KMS-11 (cell line): ENCODE measurements at regions not wholly inside any gene's neighbourhood (a gene's known extent, or its start where the extent isn't known, plus 50 kb on each side); places are given as distances from the start of the nearest gene placed in this dataset.
"Not testable (repeated sequence)": the region's sequence is repeated elsewhere in the genome, so short reads cannot be mapped to it uniquely, and the experiment has no call there.

ENCODE experiments used
- H2AFZ ChIP-seq: fragments of 200-600 bp; sonication (generic); 2 replicates; pipeline ENCODE4 v1.6.1; 2016; ENCODE audit warnings: antibody characterized with exemption, mixed run types, low read depth
- H3K27ac ChIP-seq: fragments of 200-600 bp; sonication (generic); 2 replicates; pipeline ENCODE4 v1.6.1; 2016; ENCODE audit warnings: mild to moderate bottlenecking, mixed run types
- H3K27me3 ChIP-seq: fragments of 200-600 bp; sonication (generic); 2 replicates; pipeline ENCODE4 v1.6.1; 2017; ENCODE audit warnings: mild to moderate bottlenecking, low read depth, mixed run types, moderate library complexity; ENCODE audit not compliant: insufficient read depth
- H3K36me3 ChIP-seq: fragments of 200-600 bp; sonication (generic); 2 replicates; pipeline ENCODE4 v1.6.1; 2017; ENCODE audit warnings: mild to moderate bottlenecking, mixed run types; ENCODE audit not compliant: insufficient read depth
- H3K4me1 ChIP-seq: fragments of 200-600 bp; sonication (generic); 2 replicates; pipeline ENCODE4 v1.6.1; 2016; ENCODE audit warnings: mild to moderate bottlenecking, low read depth, mixed run types; ENCODE audit not compliant: poor library complexity, severe bottlenecking
- H3K4me2 ChIP-seq: fragments of 200-600 bp; sonication (generic); 2 replicates; pipeline ENCODE4 v1.7.0; 2016; ENCODE audit warnings: mild to moderate bottlenecking, mixed run types
- H3K4me3 ChIP-seq: fragments of 200-600 bp; sonication (generic); IDR thresholded peaks from 2 replicates; pipeline ENCODE4 v1.6.1; 2017; ENCODE audit warnings: low read depth, low read length, mixed read lengths; ENCODE audit not compliant: insufficient read depth
- H3K79me2 ChIP-seq: fragments of 200-600 bp; sonication (generic); 2 replicates; pipeline ENCODE4 v1.6.1; 2016; ENCODE audit warnings: low read depth, mixed run types; ENCODE audit not compliant: insufficient read depth
- H3K9ac ChIP-seq: fragments of 200-600 bp; sonication (generic); 2 replicates; pipeline ENCODE4 v1.6.1; 2016; ENCODE audit warnings: mild to moderate bottlenecking, mixed run types
- H4K20me1 ChIP-seq: fragments of 200-600 bp; sonication (generic); 2 replicates; pipeline ENCODE4 v1.6.1; 2016; ENCODE audit warnings: mild to moderate bottlenecking, mixed run types; ENCODE audit not compliant: insufficient read depth
- CTCF ChIP-seq: fragments of 200-600 bp; sonication (generic); conservative IDR thresholded peaks from 2 replicates; pipeline ENCODE4 v1.6.1; 2017; ENCODE audit warnings: low read depth, mild to moderate bottlenecking, antibody characterized with exemption, low read length, moderate library complexity, mixed read lengths

GRCh38 chr10:3639546-3639945, 145.5 kb downstream of the KLF6 start:
- H3K4me3 ChIP-seq: no peak overlapping the region
- H3K27ac ChIP-seq: no peak overlapping the region
- no peaks in the 10 kb centered on the region for H3K27me3 ChIP-seq
- H3K36me3 ChIP-seq: no peaks in the 10 kb centered on the region
- no peaks in the 10 kb centered on the region for H4K20me1 ChIP-seq
- H3K4me1 ChIP-seq: peaks cover 28% of the 10 kb centered on the region
- no peak overlapping the region for H3K4me2 ChIP-seq
- no peaks in the 10 kb centered on the region for H3K79me2 ChIP-seq
- no peak overlapping the region for H3K9ac ChIP-seq
- no peak overlapping the region for H2AFZ ChIP-seq
- no peak for TF ChIP-seq CTCF

- Histone ChIP-seq H3K4me3 (no peak overlapping the region), H3K4me2 (peak overlapping the region; percentile 90), H3K36me3 (no peaks in the 10 kb centered on the region), H2AFZ (peak overlapping the region; percentile 53; the same call in 1 of the 2 replicates), H3K9ac (peak overlapping the region; percentile 63; the same call in 1 of the 2 replicates), H3K79me2 (no peaks in the 10 kb centered on the region), H4K20me1 (no peaks in the 10 kb centered on the region), H3K27ac (peak overlapping the region; percentile 83), H3K4me1 (peaks cover 29% of the 10 kb centered on the region), H3K27me3 (no peaks in the 10 kb centered on the region)
- TF ChIP-seq CTCF: no peak
Observed at GRCh38 chr10:3636356-3637181, 148.4 kb downstream of the KLF6 start.

DNA sequence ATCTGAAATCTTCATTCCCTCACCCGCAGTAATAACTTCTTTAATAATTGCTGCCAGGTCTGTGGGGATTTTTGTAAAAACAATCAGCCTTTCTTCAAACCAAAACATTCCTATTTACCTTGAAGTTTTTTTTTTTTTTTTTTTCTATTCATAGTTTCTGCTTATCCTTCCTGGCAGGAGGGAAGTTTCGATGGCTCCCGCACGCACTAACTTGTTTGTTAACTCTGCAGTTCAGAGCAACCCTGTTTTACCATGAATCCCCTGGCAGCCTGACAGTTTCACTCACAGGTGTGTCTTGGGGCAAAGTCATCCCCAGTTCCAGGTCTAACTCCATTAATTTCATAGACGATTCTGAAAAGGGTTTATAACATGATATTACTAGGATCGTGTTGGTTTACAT, 149.3 kb downstream of the KLF6 start:
- TF ChIP-seq CTCF: no peak
- H4K20me1 ChIP-seq: no peaks in the 10 kb centered on the region
- H3K4me1 ChIP-seq: peaks cover 29% of the 10 kb centered on the region
- peak overlapping the region; percentile 83 for H3K27ac ChIP-seq
- no peak overlapping the region for H3K4me3 ChIP-seq
- peak overlapping the region; percentile 63; the same call in 1 of the 2 replicates for H3K9ac ChIP-seq
- H2AFZ ChIP-seq: peak overlapping the region; percentile 53; the same call in 1 of the 2 replicates
- H3K36me3 ChIP-seq: no peaks in the 10 kb centered on the region
- H3K79me2 ChIP-seq: no peaks in the 10 kb centered on the region
- H3K4me2 ChIP-seq: peak overlapping the region; percentile 90
- H3K27me3 ChIP-seq: no peaks in the 10 kb centered on the region

DNA sequence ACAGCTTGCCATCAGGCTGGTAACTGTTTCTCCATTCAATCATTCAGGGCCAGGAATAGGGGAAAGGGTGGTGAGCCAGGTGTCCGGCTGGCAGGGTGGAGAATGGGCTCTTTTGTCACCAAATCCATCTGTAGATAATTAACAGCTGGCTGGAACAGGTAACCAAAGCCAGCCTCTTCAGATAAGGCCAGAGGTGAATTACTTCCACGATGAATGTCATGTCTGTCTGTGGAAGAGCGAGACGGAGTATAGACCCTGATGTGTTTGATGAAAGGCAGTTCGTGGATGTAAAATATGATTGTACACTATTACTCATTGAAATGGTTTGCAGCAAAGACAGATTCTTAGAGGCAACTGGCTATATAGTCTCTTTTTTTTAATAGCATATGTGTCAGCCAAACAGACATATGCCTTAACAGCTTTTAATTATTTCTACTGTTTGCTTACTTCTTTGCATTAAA, 149.8 kb downstream of the KLF6 start:
- Histone ChIP-seq H3K9ac (peak overlapping the region; percentile 63; the same call in 1 of the 2 replicates), H3K36me3 (no peaks in the 10 kb centered on the region), H2AFZ (peak overlapping the region; percentile 44; the same call in 1 of the 2 replicates), H3K4me3 (no peak overlapping the region), H3K27ac (peak overlapping the region; percentile 83), H3K27me3 (no peaks in the 10 kb centered on the region), H3K79me2 (no peaks in the 10 kb centered on the region), H3K4me1 (peaks cover 29% of the 10 kb centered on the region), H4K20me1 (no peaks in the 10 kb centered on the region), H3K4me2 (peak overlapping the region; percentile 90)
- no peak for TF ChIP-seq CTCF

DNA sequence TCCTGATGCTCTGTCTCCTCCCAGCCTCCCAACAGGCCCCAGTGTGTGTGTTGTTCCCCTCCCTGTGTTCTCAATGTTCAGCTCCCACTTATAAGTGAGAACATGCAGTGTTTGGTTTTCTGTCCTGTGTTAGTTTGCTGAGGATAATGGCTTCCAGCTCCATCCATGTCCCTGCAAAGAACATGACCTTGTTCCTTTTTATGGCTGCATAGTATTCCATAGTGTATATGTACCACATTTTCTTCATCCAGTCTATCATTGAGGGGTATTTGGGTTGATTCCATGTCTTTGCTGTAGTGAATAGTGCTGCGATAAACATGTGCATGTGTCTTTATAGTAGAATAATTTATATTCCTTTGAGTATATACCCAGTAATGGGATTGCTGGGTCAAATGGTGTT, 150.4 kb downstream of the KLF6 start:
- H3K79me2 ChIP-seq, H3K4me3 ChIP-seq, H3K9ac ChIP-seq, H2AFZ ChIP-seq, H4K20me1 ChIP-seq, H3K36me3 ChIP-seq, H3K27me3 ChIP-seq: not testable (repeated sequence)
- peak overlapping the region; percentile 90 for H3K4me2 ChIP-seq
- H3K4me1 ChIP-seq: peaks cover 29% of the 10 kb centered on the region
- peak overlapping the region; percentile 83 for H3K27ac ChIP-seq
